HepG2 (cell line): ENCODE measurements at regions not wholly inside any gene's neighbourhood (a gene's known extent, or its start where the extent isn't known, plus 50 kb on each side); places are given as distances from the start of the nearest gene placed in this dataset.

Source experiments
- EZH2 ChIP-seq: conservative IDR thresholded peaks from 2 replicates; pipeline ENCODE4 v1.6.1; 2012; ENCODE audit warnings: mild to moderate bottlenecking, low read depth, low read length, moderate library complexity
- SAFB2 ChIP-seq: sonication (generic); formaldehyde crosslinking; IDR thresholded peaks from 2 replicates; pipeline ENCODE4 v1.5.1; 2020; ENCODE audit warnings: missing genetic modification reagents, low read depth, mild to moderate bottlenecking, borderline replicate concordance
- SIN3A ChIP-seq: IDR thresholded peaks from 2 replicates; pipeline ENCODE4 v1.6.1; 2011; ENCODE audit warnings: low read depth, mild to moderate bottlenecking, control low read depth, low read length, borderline replicate concordance

- no peak for TF ChIP-seq EZH2
- TF ChIP-seq SAFB2 (CRISPR knock-in tag), result no peak
- TF ChIP-seq SIN3A, result no peak
Observed at GRCh38 chr2:118425191-118425590, 336.9 kb downstream of the INSIG2 start.
